Thymus (tissue), 11 donors: ENCODE measurements at regions not wholly inside any gene's neighbourhood (a gene's known extent, or its start where the extent isn't known, plus 50 kb on each side); places are given as distances from the start of the nearest gene placed in this dataset.

ENCODE experiments used
- DNase-seq, 9 donors: peaks; one replicate each; pipeline ENCODE4 v3.0.0-alpha.2; 2013; ENCODE audit warnings: low spot score in 9 of 9, low read depth in 6 of 9, missing footprints in 1 of 9
- H3K27ac ChIP-seq, 2 donors: one replicate each; pipeline ENCODE4 v1.5.1; 2013; ENCODE audit warnings: control low read depth in 1 of 2, low read depth in 1 of 2, low read length in 1 of 2, mild to moderate bottlenecking in 1 of 2, moderate library complexity in 1 of 2
- H3K27me3 ChIP-seq, 2 donors: one replicate each; pipeline ENCODE4 v1.5.1; 2013; ENCODE audit warnings: low read length in 1 of 2; ENCODE audit not compliant: control insufficient read depth in 2 of 2, insufficient read depth in 1 of 2
- H3K36me3 ChIP-seq, 2 donors: one replicate each; pipeline ENCODE4 v1.5.1; 2013; ENCODE audit warnings: low read length in 1 of 2, mild to moderate bottlenecking in 1 of 2, moderate library complexity in 1 of 2; ENCODE audit not compliant: control insufficient read depth in 2 of 2, insufficient read depth in 2 of 2
- H3K4me1 ChIP-seq, 2 donors: one replicate each; pipeline ENCODE4 v1.5.1; 2013; ENCODE audit warnings: low read length in 2 of 2; ENCODE audit not compliant: control insufficient read depth in 2 of 2, insufficient read depth in 2 of 2
- H3K4me3 ChIP-seq, 2 donors: one replicate each; pipeline ENCODE4 v1.5.1; 2013; ENCODE audit warnings: low read length in 2 of 2, control low read depth in 1 of 2, mild to moderate bottlenecking in 1 of 2
- H3K9me3 ChIP-seq, 2 donors: one replicate each; pipeline ENCODE4 v1.5.1; 2013; ENCODE audit warnings: low read length in 1 of 2, mild to moderate bottlenecking in 1 of 2; ENCODE audit not compliant: control insufficient read depth in 2 of 2, insufficient read depth in 1 of 2
- WGBS: extraction: QIAGEN DNeasy Blood & Tissue Kit; methylation state at CpG from one replicate; pipeline ENCODE4 v1.1.7; 2013; 5-methylcytosine and 5-hydroxymethylcytosine counted together
- donor health status: healthy.

DNA sequence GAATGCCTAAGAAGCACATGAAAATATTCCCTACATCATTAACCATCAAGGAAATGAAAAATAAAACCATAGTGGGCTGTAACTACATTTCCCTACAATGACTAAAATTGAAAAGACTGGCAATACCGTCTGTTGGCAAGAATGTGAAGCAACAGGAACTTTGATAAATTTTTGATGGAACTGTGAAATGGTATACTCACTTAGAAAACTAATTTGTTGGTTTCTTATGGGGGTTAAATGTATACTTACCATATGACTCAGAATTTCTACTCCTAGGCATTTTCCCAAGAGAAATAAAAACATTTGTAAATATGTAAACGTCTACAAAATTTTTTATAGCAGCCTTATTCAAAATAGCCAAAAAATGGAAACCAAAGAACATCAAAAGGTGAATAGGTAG lies 121.4 kb upstream of the PLEKHA5 start:
- no peaks in the 10 kb centered on the region for H3K9me3 ChIP-seq
- H3K36me3 ChIP-seq, result no peaks in the 10 kb centered on the region
- no peaks in the 10 kb centered on the region for H3K4me1 ChIP-seq
- no peak for DNase-seq
- WGBS, result 91% methylated on average over 2 of the region's 2 CpGs
- no peak overlapping the region for H3K4me3 ChIP-seq
- H3K27ac ChIP-seq, result no peak overlapping the region
- H3K27me3 ChIP-seq, result no peaks in the 10 kb centered on the region

DNA sequence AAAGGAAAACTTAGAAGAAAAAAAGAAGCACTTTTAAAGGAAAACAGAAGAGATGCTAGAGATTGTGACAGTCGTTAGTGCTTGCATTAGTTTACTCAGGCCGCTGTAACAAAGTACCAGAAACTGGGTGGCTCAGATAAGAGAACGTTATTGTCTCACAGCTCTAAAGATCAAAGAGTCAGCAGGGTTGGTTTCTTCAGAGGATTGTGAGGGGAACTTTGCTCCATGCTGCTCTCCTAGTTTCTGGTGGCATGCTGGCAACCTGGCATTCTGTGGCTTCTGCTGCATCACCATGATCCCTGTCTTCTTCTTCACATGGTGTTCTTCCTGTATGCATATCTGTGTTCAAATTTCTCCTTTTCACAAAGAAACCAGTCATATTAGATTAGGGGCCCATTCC lies 119.4 kb upstream of the PLEKHA5 start:
- H3K27me3 ChIP-seq, result no peaks in the 10 kb centered on the region
- no peak overlapping the region for H3K4me3 ChIP-seq
- DNase-seq, result no peak
- H3K27ac ChIP-seq, result no peak overlapping the region
- whole genome bisulfite sequencing, result 89% methylated on average over 3 of the region's 3 CpGs
- no peaks in the 10 kb centered on the region for H3K36me3 ChIP-seq
- H3K4me1 ChIP-seq, result no peaks in the 10 kb centered on the region
- no peaks in the 10 kb centered on the region for H3K9me3 ChIP-seq

DNA sequence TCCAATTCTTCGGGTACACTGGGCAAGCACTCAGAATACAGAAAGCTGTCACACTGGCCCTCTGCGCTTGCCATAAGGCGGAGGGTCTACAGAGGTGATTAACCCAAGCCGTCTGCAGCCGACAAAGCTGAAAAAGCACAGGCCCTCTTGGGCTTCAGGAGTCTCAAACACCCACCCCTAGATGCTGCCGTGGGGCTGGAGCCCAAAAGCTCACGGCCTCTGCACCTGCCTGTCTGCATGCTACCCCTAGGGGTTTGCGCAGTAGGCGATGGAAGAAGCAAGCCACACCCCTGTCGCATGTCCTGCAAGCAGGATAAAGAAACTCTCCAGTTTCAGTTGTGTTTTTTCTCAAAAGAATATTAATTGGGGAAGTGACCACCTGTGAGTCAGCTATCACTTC lies 118.8 kb upstream of the PLEKHA5 start:
- no peak overlapping the region for H3K27ac ChIP-seq
- H3K9me3 ChIP-seq, result no peaks in the 10 kb centered on the region
- no peak for DNase-seq
- no peaks in the 10 kb centered on the region for H3K4me1 ChIP-seq
- H3K4me3 ChIP-seq, result no peak overlapping the region
- no peaks in the 10 kb centered on the region for H3K36me3 ChIP-seq
- WGBS, result 98% methylated on average over 10 of the region's 10 CpGs
- no peaks in the 10 kb centered on the region for H3K27me3 ChIP-seq

DNA sequence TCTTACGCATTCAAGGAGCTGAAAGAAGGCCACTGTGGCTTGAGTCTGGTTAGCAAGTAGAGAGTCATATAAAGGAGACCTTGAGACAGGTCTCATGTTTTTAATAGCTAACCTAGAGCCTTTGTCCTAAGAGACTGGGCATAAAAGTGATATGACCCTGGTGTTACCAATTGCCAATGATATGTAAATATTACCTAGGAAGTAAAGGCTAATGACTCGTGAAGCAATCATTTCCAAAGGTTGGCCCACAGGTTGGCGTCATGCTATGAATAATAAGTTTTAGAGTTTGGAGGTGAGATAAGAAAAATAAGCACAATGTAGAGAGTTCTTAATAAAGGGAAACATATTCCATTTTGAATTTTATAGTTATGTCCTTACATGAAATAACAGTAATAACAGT lies 116.6 kb upstream of the PLEKHA5 start:
- Histone ChIP-seq H3K27me3 (no peaks in the 10 kb centered on the region), H3K36me3 (no peaks in the 10 kb centered on the region), H3K27ac (no peak overlapping the region), H3K4me3 (no peak overlapping the region), H3K4me1 (no peaks in the 10 kb centered on the region), H3K9me3 (no peaks in the 10 kb centered on the region)
- no peak for DNase-seq
- 97% methylated on average over 3 of the region's 3 CpGs for WGBS

DNA sequence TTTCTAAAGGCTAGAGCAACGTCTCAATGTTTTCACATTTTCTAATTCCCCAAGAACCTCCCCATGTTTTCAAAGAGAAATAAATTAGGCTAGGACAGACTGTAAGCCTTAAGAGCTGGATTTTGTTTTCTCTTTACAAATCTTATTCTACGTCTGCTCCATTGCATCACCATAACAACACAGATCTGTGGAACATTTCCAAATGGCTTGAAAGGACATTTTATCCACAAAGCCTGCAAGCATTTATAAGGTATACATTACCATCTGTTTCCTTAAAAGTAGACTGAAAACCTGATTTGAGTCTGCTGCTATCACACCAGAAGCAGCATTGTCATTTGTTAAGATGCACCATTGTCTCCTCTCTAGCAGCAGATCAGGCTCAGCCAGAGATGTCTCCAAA lies 115.3 kb upstream of the PLEKHA5 start:
- no peak overlapping the region for H3K27ac ChIP-seq
- H3K4me1 ChIP-seq, result no peaks in the 10 kb centered on the region
- H3K9me3 ChIP-seq, result no peaks in the 10 kb centered on the region
- no peaks in the 10 kb centered on the region for H3K36me3 ChIP-seq
- no peak for DNase-seq
- no peak overlapping the region for H3K4me3 ChIP-seq
- WGBS, result 89% methylated on average over 2 of the region's 2 CpGs
- no peaks in the 10 kb centered on the region for H3K27me3 ChIP-seq

DNA sequence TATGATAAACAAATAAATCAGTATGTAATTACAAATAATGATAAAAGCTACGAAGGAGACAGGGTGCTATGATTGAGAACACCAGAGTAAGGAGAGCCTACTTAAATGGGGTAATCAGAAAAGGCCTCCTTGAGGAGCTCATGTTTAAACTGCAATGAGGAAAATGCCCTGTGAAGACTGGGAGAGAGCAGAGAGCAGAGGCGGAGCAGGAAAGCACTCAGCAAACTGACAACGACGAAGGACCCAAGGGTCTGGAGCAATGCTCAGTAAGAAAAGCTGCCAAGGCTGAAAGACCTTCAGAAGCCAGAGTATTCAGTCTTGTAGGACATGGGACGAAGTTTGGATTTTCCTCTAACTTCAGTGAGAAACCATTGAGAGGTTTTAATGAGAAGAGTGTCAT lies 114.2 kb upstream of the PLEKHA5 start:
- H3K4me1 ChIP-seq, result no peaks in the 10 kb centered on the region
- H3K4me3 ChIP-seq, result no peak overlapping the region
- H3K27me3 ChIP-seq, result no peaks in the 10 kb centered on the region
- H3K27ac ChIP-seq, result no peak overlapping the region
- no peaks in the 10 kb centered on the region for H3K36me3 ChIP-seq
- DNase-seq, result no peak
- no peaks in the 10 kb centered on the region for H3K9me3 ChIP-seq
- 89% methylated on average over 5 of the region's 5 CpGs for WGBS

DNA sequence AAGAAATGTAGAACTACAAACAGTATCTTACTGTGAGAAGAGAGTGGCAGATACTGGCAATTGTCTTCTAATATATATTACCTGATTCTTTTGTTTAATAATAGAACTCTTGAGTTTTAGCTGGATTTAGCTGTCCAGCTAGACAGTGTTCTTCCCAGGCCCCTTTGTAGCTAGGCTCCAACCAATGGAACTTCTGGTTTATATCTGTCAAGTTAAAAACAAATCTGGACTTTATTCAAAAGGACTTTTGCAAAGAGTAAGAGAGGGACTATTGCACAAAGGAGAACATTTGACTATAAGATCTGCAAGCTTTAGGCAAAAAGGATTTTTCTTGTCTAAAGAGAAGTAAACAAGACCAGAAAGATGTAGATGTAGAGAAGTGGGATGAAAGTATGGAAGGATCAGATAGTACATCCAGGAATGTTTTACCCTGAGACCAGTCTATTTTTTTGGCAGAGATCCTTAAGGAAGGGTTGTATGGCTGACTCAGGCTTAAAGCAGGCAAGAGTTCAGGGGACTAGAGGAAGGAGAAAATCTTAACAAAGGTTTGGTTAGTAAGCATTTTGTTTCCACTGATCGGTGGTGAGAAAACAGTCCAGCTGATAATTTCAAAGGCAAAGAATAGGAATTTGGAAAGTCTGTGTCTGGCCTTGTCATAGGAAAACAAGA lies 111.1 kb upstream of the PLEKHA5 start:
- DNase-seq, result no peak
- no peaks in the 10 kb centered on the region for H3K27me3 ChIP-seq
- H3K36me3 ChIP-seq, result no peaks in the 10 kb centered on the region
- WGBS, result 97% methylated on average over 1 of the region's 1 CpG
- no peaks in the 10 kb centered on the region for H3K9me3 ChIP-seq
- H3K4me3 ChIP-seq, result no peak overlapping the region
- no peak overlapping the region for H3K27ac ChIP-seq
- H3K4me1 ChIP-seq, result no peaks in the 10 kb centered on the region

DNA sequence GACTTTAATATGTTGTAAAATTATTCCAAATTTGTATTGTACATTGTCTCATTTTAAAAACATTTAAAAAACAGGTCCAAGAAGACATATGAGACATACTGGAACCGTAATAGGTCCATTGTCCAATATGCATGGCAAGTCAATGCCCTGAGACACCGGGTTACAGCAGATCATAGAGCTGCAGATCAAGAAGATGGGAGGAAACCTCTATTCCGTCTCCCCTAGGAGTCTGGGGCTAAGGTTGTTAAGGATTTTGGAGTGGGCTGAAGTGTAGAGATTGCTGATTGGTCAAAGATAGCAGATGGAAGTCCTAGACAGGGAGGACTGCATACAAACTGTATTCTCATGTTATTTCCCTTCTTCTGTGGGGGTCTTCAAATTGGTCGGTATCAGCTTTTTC lies 108.3 kb upstream of the PLEKHA5 start:
- Histone ChIP-seq H3K4me3 (no peak overlapping the region), H3K4me1 (no peaks in the 10 kb centered on the region), H3K27me3 (no peaks in the 10 kb centered on the region), H3K9me3 (no peaks in the 10 kb centered on the region), H3K36me3 (no peaks in the 10 kb centered on the region), H3K27ac (no peak overlapping the region)
- 94% methylated on average over 4 of the region's 4 CpGs for WGBS
- no peak for DNase-seq

DNA sequence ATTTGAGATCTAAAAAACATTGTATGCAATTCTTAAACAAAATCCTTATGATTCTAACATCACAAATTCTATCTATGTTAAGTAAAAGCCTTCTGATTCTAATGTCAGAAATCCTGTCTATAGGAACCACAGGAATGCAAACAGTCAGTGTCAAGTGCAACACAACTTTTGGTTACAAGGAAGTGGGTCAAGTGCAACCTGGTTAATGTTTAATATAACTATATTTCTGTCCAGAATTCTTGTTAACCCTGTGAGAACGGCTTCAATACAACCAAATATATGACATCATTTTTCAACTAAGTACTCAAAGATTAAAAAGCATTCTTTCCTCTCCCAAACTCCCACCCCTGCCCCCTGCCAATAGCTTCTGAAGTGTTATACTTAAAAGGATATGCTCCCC lies 107.9 kb upstream of the PLEKHA5 start:
- DNase-seq, result no peak
- no peak overlapping the region for H3K27ac ChIP-seq
- H3K36me3 ChIP-seq, result no peaks in the 10 kb centered on the region
- H3K27me3 ChIP-seq, result no peaks in the 10 kb centered on the region
- H3K4me3 ChIP-seq, result no peak overlapping the region
- no peaks in the 10 kb centered on the region for H3K4me1 ChIP-seq
- no peaks in the 10 kb centered on the region for H3K9me3 ChIP-seq
- 97% methylated on average over 1 of the region's 1 CpG for WGBS

DNA sequence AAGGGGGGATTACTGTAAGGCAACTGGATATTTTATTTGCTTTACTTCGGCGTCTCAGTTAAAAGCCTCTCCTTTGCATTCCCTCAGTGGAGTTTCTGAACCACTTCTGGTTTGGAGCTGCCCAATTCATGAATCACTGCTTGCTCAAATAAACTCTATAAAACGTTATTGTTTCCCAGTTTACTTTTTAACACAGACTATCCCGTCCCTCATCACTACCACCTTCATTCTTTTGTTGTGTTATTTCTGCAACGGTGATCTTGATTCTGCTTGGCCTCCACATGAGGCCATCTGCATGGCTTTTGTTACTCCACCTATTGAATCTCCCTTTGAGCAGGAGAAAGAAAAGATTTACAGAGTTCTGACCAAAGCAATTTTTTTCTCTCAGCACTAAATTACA lies 104.0 kb upstream of the PLEKHA5 start:
- no peak overlapping the region for H3K4me3 ChIP-seq
- 96% methylated on average over 5 of the region's 5 CpGs for WGBS
- H3K27me3 ChIP-seq, result no peaks in the 10 kb centered on the region
- no peaks in the 10 kb centered on the region for H3K4me1 ChIP-seq
- H3K9me3 ChIP-seq, result no peaks in the 10 kb centered on the region
- no peaks in the 10 kb centered on the region for H3K36me3 ChIP-seq
- no peak overlapping the region for H3K27ac ChIP-seq
- DNase-seq, result no peak
